ENCODE measurements at regions not wholly inside any gene's neighbourhood (a gene's known extent, or its start where the extent isn't known, plus 50 kb on each side); places are given as distances from the start of the nearest gene placed in this dataset.

- TF ChIP-seq EZH2 (IDR thresholded peaks at IDR 0.05; ENCODE audit: insufficient read depth, poor library complexity, severe bottlenecking) (no peak), EZH2phosphoT487 (IDR thresholded peaks at IDR 0.05; ENCODE audit: insufficient read depth, low read depth) (no peak)
Measured at GRCh38 chr2:44826601-44827000, 114.9 kb upstream of the SIX3 start.

Data from GM23248 (cell line).